A673 (cell line): ENCODE measurements at regions not wholly inside any gene's neighbourhood (a gene's known extent, or its start where the extent isn't known, plus 50 kb on each side); places are given as distances from the start of the nearest gene placed in this dataset.

Experiments used
- BruUV-seq: library from RNA; stranded (reverse); fragments of 400-500 nt; replicated peaks from 2 replicates; lab custom pipeline; 2021; lab: Mats Ljungman, UMichigan
- CTCF ChIA-PET: fragments of 300-600 bp; sonication (Branson Sonifier 250); formaldehyde crosslinking; loops from one replicate; lab custom pipeline; 2022; ENCODE audit warnings: antibody characterized with exemption; lab: Charles Lee
- POLR2A ChIA-PET: fragments of 300-600 bp; sonication (Branson Sonifier 250); formaldehyde crosslinking; loops from one replicate; lab custom pipeline; 2022; ENCODE audit warnings: antibody characterized with exemption; ENCODE audit not compliant: low non-redundant PET; lab: Charles Lee
- DNase-seq: peaks from one replicate; pipeline ENCODE4 v3.0.0-alpha.2; 2015; ENCODE audit warnings: low spot score
- H3K27ac ChIP-seq: fragments of 200-600 bp; sonication (generic); 2 replicates; pipeline ENCODE4 v1.5.1; 2016; ENCODE audit warnings: mixed run types, low read depth, mild to moderate bottlenecking, mixed read lengths, antibody characterized with exemption, low read length; ENCODE audit not compliant: poor library complexity, severe bottlenecking
- H3K27me3 ChIP-seq: fragments of 200-600 bp; sonication (generic); replicated peaks from 2 replicates; pipeline ENCODE4 v1.6.1; 2017; ENCODE audit warnings: mixed run types, low read depth, mild to moderate bottlenecking, mixed read lengths, antibody characterized with exemption, low read length; ENCODE audit not compliant: insufficient read depth, poor library complexity
- H3K36me3 ChIP-seq: fragments of 200-600 bp; sonication (generic); 2 replicates; pipeline ENCODE4 v1.6.1; 2016; ENCODE audit warnings: mixed run types, mild to moderate bottlenecking, mixed read lengths, antibody characterized with exemption, low read length; ENCODE audit not compliant: insufficient read depth, poor library complexity, severe bottlenecking
- H3K4me1 ChIP-seq: fragments of 200-600 bp; sonication (generic); 2 replicates; pipeline ENCODE4 v1.6.1; 2017; ENCODE audit warnings: mixed run types, mild to moderate bottlenecking, mixed read lengths, antibody characterized with exemption, low read length; ENCODE audit not compliant: insufficient read depth, poor library complexity, severe bottlenecking
- H3K4me3 ChIP-seq: fragments of 200-600 bp; sonication (generic); 2 replicates; pipeline ENCODE4 v1.5.1; 2016; ENCODE audit warnings: low read depth, mixed run types, mild to moderate bottlenecking, mixed read lengths, low read length; ENCODE audit not compliant: poor library complexity, severe bottlenecking
- H3K9me3 ChIP-seq: fragments of 200-600 bp; sonication (generic); 2 replicates; pipeline ENCODE4 v1.6.1; 2016; ENCODE audit warnings: mixed run types, low read depth, mild to moderate bottlenecking, mixed read lengths, antibody characterized with exemption, low read length; ENCODE audit not compliant: poor library complexity, severe bottlenecking
- EZH2 ChIP-seq: fragments of 200-600 bp; sonication (generic); IDR thresholded peaks from 2 replicates; pipeline ENCODE4 v1.6.1; 2017; ENCODE audit warnings: borderline replicate concordance, low read depth, mild to moderate bottlenecking, mixed read lengths, antibody characterized with exemption, low read length; ENCODE audit not compliant: poor library complexity, severe bottlenecking
- intact Hi-C: fragments of 100-400 bp; cut with micrococcal nuclease; formaldehyde crosslinking; loops from one replicate; pipeline ENCODE4 v1.10.0; 2022; ENCODE audit not compliant: unreplicated experiment
- TF ChIP-seq, protein P1 (sequence below): fragments of 300-800, 200-600 bp; sonication (generic); conservative IDR thresholded peaks from 2 replicates; pipeline ENCODE4 v1.5.1; 2017; ENCODE audit warnings: low read depth, mild to moderate bottlenecking, antibody characterized with exemption, low read length, moderate library complexity, mixed read lengths

DNA sequence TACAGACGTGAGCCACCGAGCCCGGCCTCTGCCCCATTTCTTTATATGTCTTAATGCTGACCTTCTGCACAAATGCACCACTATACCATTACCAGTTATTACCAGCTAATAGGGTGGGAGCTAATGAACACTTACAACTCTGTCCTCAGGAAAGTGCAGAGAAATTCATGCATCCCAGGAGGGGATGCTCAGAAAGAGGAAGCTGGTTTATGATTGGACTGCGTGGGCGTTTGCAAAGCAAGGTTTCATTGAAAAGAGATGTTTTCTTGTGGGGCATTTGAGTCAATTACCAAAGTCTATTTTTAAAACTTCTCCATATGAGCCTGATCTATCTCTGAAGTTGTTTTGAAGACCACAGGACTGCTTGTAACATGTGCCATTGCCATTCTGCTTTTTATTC is 417.7 kb upstream of the CELF2 start:
- ChIA-PET CTCF (no interaction called here), POLR2A (no interaction called here)
- TF ChIP-seq, protein P1, sequence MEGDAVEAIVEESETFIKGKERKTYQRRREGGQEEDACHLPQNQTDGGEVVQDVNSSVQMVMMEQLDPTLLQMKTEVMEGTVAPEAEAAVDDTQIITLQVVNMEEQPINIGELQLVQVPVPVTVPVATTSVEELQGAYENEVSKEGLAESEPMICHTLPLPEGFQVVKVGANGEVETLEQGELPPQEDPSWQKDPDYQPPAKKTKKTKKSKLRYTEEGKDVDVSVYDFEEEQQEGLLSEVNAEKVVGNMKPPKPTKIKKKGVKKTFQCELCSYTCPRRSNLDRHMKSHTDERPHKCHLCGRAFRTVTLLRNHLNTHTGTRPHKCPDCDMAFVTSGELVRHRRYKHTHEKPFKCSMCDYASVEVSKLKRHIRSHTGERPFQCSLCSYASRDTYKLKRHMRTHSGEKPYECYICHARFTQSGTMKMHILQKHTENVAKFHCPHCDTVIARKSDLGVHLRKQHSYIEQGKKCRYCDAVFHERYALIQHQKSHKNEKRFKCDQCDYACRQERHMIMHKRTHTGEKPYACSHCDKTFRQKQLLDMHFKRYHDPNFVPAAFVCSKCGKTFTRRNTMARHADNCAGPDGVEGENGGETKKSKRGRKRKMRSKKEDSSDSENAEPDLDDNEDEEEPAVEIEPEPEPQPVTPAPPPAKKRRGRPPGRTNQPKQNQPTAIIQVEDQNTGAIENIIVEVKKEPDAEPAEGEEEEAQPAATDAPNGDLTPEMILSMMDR: no peak
- no peak for TF ChIP-seq EZH2
- no peak overlapping the region for H3K4me3 ChIP-seq
- no TSS peak for BruUV-seq
- no peaks in the 10 kb centered on the region for H3K36me3 ChIP-seq
- no peak overlapping the region for H3K27ac ChIP-seq
- H3K9me3 ChIP-seq: no peaks in the 10 kb centered on the region
- intact Hi-C loops: no loop called here
- no peak for DNase-seq
- H3K27me3 ChIP-seq: no peaks in the 10 kb centered on the region
- H3K4me1 ChIP-seq: no peaks in the 10 kb centered on the region

DNA sequence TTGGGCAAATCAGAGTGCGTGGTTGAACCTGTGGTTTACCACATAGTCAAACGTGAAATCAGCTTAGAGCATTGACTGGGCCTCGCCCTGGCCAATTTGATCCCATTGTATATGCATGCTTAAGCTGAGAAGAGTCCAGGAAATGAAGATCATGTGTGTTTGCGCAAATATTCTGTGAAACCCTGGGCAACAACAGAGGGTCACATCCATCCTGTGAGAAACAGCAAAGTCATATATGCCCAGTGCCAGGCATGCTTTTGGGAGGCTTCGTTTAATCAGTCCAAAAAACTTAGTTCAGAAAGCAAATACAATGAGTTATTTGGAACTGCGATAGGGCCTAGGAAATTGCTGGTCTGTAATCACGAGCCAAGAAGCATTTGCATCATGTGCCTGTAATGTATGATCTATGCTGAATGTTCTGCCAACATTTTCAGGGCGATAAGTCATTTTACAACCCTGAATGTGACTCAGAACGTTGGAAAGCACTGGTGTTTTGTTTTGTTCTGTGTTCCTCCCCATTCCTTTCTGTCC is 412.1 kb upstream of the CELF2 start:
- Histone ChIP-seq H3K36me3 (no peaks in the 10 kb centered on the region), H3K27ac (no peak overlapping the region), H3K9me3 (no peaks in the 10 kb centered on the region), H3K27me3 (no peaks in the 10 kb centered on the region), H3K4me3 (no peak overlapping the region), H3K4me1 (no peaks in the 10 kb centered on the region)
- intact Hi-C loops: no loop called here
- no peak for DNase-seq
- POLR2A ChIA-PET: no interaction called here
- no peak for TF ChIP-seq EZH2
- TF ChIP-seq, protein P1: no peak
- CTCF ChIA-PET: no interaction called here
- BruUV-seq: no TSS peak

DNA sequence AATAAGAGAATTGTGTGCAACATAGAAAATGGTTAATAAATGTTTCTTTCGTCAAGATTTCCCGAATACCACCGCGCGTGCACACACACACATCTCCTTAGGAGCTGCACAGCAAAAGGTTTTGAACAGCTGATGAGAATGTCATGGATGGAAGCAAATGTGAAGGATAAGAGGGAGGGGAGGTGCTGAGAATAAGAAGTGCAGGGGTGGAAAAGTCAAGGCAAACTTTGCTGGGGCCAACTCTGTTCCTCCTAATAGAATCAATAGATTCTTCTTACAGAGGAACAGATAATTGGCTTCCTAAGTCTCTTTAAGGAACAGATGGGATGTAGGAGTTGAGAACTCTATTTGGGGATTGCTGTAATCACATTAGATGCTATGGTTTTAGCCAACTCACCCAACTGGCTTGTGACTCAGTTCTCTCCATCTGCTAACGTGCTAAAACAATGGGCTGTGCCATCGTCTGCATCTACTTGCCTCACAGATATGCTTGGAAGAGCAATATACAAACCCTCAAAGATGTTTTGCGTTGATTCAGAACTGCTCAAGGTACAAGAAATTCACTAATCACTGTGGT is 408.2 kb upstream of the CELF2 start:
- Histone ChIP-seq H3K27ac (no peak overlapping the region), H3K36me3 (no peaks in the 10 kb centered on the region), H3K9me3 (no peaks in the 10 kb centered on the region), H3K27me3 (no peaks in the 10 kb centered on the region), H3K4me3 (no peak overlapping the region), H3K4me1 (no peaks in the 10 kb centered on the region)
- DNase-seq: no peak
- CTCF ChIA-PET: no interaction called here
- intact Hi-C loops: no loop called here
- POLR2A ChIA-PET: no interaction called here
- no peak for TF ChIP-seq EZH2
- TF ChIP-seq, protein P1: no peak
- BruUV-seq: no TSS peak
